ENCODE measurements at regions not wholly inside any gene's neighbourhood (a gene's known extent, or its start where the extent isn't known, plus 50 kb on each side); places are given as distances from the start of the nearest gene placed in this dataset.

DNA sequence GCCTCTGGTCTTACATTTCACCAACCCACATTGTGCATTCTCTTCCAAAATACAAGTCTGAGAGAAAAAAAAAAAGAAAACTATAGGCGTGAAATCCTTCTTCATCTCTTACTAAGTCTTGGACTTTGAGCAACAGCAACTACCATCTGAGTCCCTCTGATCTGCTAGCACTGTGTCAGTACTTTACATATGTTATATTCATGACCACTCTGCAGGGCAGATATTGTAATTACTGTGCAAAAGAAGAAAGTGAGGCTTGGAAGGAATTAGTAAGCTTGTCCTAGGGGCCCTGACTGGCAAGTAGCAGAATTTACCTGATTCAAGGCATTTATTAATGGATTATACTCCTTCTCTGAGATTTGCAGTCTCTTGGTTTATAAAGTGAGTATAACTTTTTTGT lies 52.7 kb upstream of the EED start:
- FAIRE-seq (no peak), DNase-seq (ENCODE audit: low read depth) (no peak)
- no peaks in the 10 kb centered on the region for H3K9me3 Mint-ChIP-seq (ENCODE audit: unreplicated experiment)
- H3K4me3 Mint-ChIP-seq (ENCODE audit: unreplicated experiment) = no peak overlapping the region
- no peaks in the 10 kb centered on the region for H3K27me3 ChIP-seq (ENCODE audit: insufficient read depth, low read length)
- TF ChIP-seq EZH2 (IDR thresholded peaks at IDR 0.05; ENCODE audit: insufficient read depth, low read length) = no peak
- TF ChIP-seq, protein P1, sequence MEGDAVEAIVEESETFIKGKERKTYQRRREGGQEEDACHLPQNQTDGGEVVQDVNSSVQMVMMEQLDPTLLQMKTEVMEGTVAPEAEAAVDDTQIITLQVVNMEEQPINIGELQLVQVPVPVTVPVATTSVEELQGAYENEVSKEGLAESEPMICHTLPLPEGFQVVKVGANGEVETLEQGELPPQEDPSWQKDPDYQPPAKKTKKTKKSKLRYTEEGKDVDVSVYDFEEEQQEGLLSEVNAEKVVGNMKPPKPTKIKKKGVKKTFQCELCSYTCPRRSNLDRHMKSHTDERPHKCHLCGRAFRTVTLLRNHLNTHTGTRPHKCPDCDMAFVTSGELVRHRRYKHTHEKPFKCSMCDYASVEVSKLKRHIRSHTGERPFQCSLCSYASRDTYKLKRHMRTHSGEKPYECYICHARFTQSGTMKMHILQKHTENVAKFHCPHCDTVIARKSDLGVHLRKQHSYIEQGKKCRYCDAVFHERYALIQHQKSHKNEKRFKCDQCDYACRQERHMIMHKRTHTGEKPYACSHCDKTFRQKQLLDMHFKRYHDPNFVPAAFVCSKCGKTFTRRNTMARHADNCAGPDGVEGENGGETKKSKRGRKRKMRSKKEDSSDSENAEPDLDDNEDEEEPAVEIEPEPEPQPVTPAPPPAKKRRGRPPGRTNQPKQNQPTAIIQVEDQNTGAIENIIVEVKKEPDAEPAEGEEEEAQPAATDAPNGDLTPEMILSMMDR (IDR thresholded peaks at IDR 0.05; ENCODE audit: insufficient read depth, low read depth, low read length) = no peak
- no peak overlapping the region for H3K27ac ChIP-seq (ENCODE audit: low read depth, low read length)
- no peak overlapping the region for H3K4me3 ChIP-seq (ENCODE audit: insufficient read depth, low read depth, low read length)
- H3K4me1 Mint-ChIP-seq (ENCODE audit: low read depth, unreplicated experiment) = peaks cover 10% of the 10 kb centered on the region
- no peak overlapping the region for H3K27ac Mint-ChIP-seq (ENCODE audit: unreplicated experiment)
- H3K4me1 ChIP-seq (ENCODE audit: insufficient read depth, low read length) = no peaks in the 10 kb centered on the region
- no peaks in the 10 kb centered on the region for H3K36me3 ChIP-seq (ENCODE audit: insufficient read depth, low read length)
- H3K4me2 ChIP-seq (ENCODE audit: low read length) = no peak overlapping the region
- H3K27me3 Mint-ChIP-seq (ENCODE audit: low read depth, unreplicated experiment) = peaks cover 2% of the 10 kb centered on the region
- no peaks in the 10 kb centered on the region for H3K9me3 ChIP-seq (ENCODE audit: insufficient read depth, low read depth, low read length)
- H4K20me1 ChIP-seq (ENCODE audit: insufficient read depth, low read length) = no peaks in the 10 kb centered on the region
- H3K36me3 Mint-ChIP-seq (ENCODE audit: low read depth, unreplicated experiment) = no peaks in the 10 kb centered on the region
- H3K9ac ChIP-seq (ENCODE audit: low read length) = no peak overlapping the region
- no peaks in the 10 kb centered on the region for H3K79me2 ChIP-seq (ENCODE audit: insufficient read depth, low read length)
- H2AFZ ChIP-seq (ENCODE audit: low read depth, low read length) = no peak overlapping the region

DNA sequence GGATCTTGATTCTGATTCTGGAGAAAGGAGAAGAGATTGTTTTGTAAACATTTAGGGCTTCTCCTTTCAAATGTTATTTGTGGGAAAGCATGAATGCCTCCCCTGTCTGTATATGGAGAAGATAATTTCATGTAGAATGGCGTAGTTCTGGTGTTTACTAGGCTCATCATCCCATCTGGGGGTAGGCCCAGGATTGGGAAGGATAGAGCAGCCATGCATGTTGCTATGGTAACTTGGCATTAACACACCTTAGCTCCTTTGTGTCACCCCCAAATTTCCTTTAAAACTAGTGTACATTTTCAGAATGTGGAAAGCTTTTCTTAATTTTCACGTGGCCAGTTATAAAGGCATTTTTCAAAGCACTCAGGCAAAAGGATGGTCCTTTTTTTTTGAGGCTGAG lies 57.5 kb upstream of the EED start:
- no peaks in the 10 kb centered on the region for H3K9me3 ChIP-seq (ENCODE audit: insufficient read depth, low read depth, low read length)
- H3K4me1 Mint-ChIP-seq (ENCODE audit: low read depth, unreplicated experiment) = no peaks in the 10 kb centered on the region
- peaks cover 11% of the 10 kb centered on the region for H3K4me1 ChIP-seq (ENCODE audit: insufficient read depth, low read length)
- H3K27me3 Mint-ChIP-seq (ENCODE audit: low read depth, unreplicated experiment) = peaks cover 2% of the 10 kb centered on the region
- H3K4me3 ChIP-seq (ENCODE audit: insufficient read depth, low read depth, low read length) = no peak overlapping the region
- H3K9ac ChIP-seq (ENCODE audit: low read length) = no peak overlapping the region
- no peaks in the 10 kb centered on the region for H3K9me3 Mint-ChIP-seq (ENCODE audit: unreplicated experiment)
- no peak overlapping the region for H3K27ac ChIP-seq (ENCODE audit: low read depth, low read length)
- H3K36me3 ChIP-seq (ENCODE audit: insufficient read depth, low read length) = no peaks in the 10 kb centered on the region
- H3K27me3 ChIP-seq (ENCODE audit: insufficient read depth, low read length) = no peaks in the 10 kb centered on the region
- H2AFZ ChIP-seq (ENCODE audit: low read depth, low read length) = no peak overlapping the region
- no peaks in the 10 kb centered on the region for H3K36me3 Mint-ChIP-seq (ENCODE audit: low read depth, unreplicated experiment)
- FAIRE-seq (no peak), DNase-seq (ENCODE audit: low read depth) (no peak)
- no peak overlapping the region for H3K27ac Mint-ChIP-seq (ENCODE audit: unreplicated experiment)
- TF ChIP-seq, protein P1 (IDR thresholded peaks at IDR 0.05; ENCODE audit: insufficient read depth, low read depth, low read length) = no peak
- H3K4me2 ChIP-seq (ENCODE audit: low read length) = no peak overlapping the region
- no peaks in the 10 kb centered on the region for H4K20me1 ChIP-seq (ENCODE audit: insufficient read depth, low read length)
- no peak overlapping the region for H3K4me3 Mint-ChIP-seq (ENCODE audit: unreplicated experiment)
- no peaks in the 10 kb centered on the region for H3K79me2 ChIP-seq (ENCODE audit: insufficient read depth, low read length)

DNA sequence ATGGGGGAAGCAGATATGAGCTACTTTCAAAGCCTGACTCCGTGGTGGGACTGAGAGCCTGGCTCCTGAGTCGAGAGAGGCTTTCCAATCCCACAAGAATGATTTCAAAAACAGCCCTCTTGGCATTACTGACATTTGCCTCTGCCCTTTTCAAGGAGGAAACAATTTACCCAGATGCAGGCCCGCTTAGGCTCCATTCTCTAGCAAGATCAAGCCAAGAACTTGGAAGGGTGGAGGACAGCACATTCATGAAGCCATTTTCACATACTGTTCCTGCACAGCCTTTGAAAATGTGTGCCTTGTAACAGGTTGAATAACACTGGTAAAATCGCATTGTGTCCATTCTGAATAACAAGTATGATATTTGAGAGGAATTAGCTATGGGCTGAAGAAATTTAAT lies 58.2 kb upstream of the EED start:
- H3K4me2 ChIP-seq (ENCODE audit: low read length) = no peak overlapping the region
- no peaks in the 10 kb centered on the region for H3K36me3 Mint-ChIP-seq (ENCODE audit: low read depth, unreplicated experiment)
- H3K9me3 Mint-ChIP-seq (ENCODE audit: unreplicated experiment) = no peaks in the 10 kb centered on the region
- H3K4me3 Mint-ChIP-seq (ENCODE audit: unreplicated experiment) = no peak overlapping the region
- no peaks in the 10 kb centered on the region for H3K4me1 Mint-ChIP-seq (ENCODE audit: low read depth, unreplicated experiment)
- no peaks in the 10 kb centered on the region for H4K20me1 ChIP-seq (ENCODE audit: insufficient read depth, low read length)
- no peaks in the 10 kb centered on the region for H3K36me3 ChIP-seq (ENCODE audit: insufficient read depth, low read length)
- H3K27ac ChIP-seq (ENCODE audit: low read depth, low read length) = no peak overlapping the region
- no peak overlapping the region for H3K9ac ChIP-seq (ENCODE audit: low read length)
- H3K27ac Mint-ChIP-seq (ENCODE audit: unreplicated experiment) = no peak overlapping the region
- H3K79me2 ChIP-seq (ENCODE audit: insufficient read depth, low read length) = no peaks in the 10 kb centered on the region
- H3K4me1 ChIP-seq (ENCODE audit: insufficient read depth, low read length) = peaks cover 11% of the 10 kb centered on the region
- H3K27me3 Mint-ChIP-seq (ENCODE audit: low read depth, unreplicated experiment) = peaks cover 2% of the 10 kb centered on the region
- DNase-seq (ENCODE audit: low read depth) = no peak
- no peak for TF ChIP-seq EZH2 (IDR thresholded peaks at IDR 0.05; ENCODE audit: insufficient read depth, low read length)
- TF ChIP-seq, protein P1 (IDR thresholded peaks at IDR 0.05; ENCODE audit: insufficient read depth, low read depth, low read length) = no peak
- no peaks in the 10 kb centered on the region for H3K27me3 ChIP-seq (ENCODE audit: insufficient read depth, low read length)
- H3K4me3 ChIP-seq (ENCODE audit: insufficient read depth, low read depth, low read length) = no peak overlapping the region
- H3K9me3 ChIP-seq (ENCODE audit: insufficient read depth, low read depth, low read length) = no peaks in the 10 kb centered on the region
- no peak overlapping the region for H2AFZ ChIP-seq (ENCODE audit: low read depth, low read length)
- no peak for FAIRE-seq
